ENCODE measurements at regions not wholly inside any gene's neighbourhood (a gene's known extent, or its start where the extent isn't known, plus 50 kb on each side); places are given as distances from the start of the nearest gene placed in this dataset.

GRCh38 chr2:611519-611918 lies 65.7 kb downstream of the TMEM18 start:
- TF ChIP-seq EZH2phosphoT487 (IDR thresholded peaks at IDR 0.05) (no peak), CTCF (IDR thresholded peaks at IDR 0.05) (no peak)
